ENCODE measurements at regions not wholly inside any gene's neighbourhood (a gene's known extent, or its start where the extent isn't known, plus 50 kb on each side); places are given as distances from the start of the nearest gene placed in this dataset.

- TF ChIP-seq EZH2 (IDR thresholded peaks at IDR 0.05) (no peak), POLR2AphosphoS5 (IDR thresholded peaks at IDR 0.05; ENCODE audit: borderline replicate concordance, low read depth, low read length) (no peak)
These were observed 973.5 kb upstream of the SPRY2 start for GRCh38 chr13:81314461-81314860.

All from SK-N-MC (cell line).